H54 (cell line): ENCODE measurements at regions not wholly inside any gene's neighbourhood (a gene's known extent, or its start where the extent isn't known, plus 50 kb on each side); places are given as distances from the start of the nearest gene placed in this dataset.
A peak's percentile ranks its signal among the peaks of the same experiment; 100 is the strongest.

Experiments
- DNase-seq: peaks from one replicate; pipeline ENCODE4 v3.0.0; 2011; ENCODE audit warnings: low spot score, mixed read lengths; ENCODE audit not compliant: insufficient read length
- FAIRE-seq: peaks from 3 replicates; lab custom pipeline; 2011; peaks lifted over from hg19 to GRCh38; lab: Jason Lieb, UNC
- POLR2A ChIP-seq: IDR thresholded peaks from 2 replicates; pipeline ENCODE4 v1.6.1; 2011; ENCODE audit warnings: low read depth, mild to moderate bottlenecking, low read length

DNA sequence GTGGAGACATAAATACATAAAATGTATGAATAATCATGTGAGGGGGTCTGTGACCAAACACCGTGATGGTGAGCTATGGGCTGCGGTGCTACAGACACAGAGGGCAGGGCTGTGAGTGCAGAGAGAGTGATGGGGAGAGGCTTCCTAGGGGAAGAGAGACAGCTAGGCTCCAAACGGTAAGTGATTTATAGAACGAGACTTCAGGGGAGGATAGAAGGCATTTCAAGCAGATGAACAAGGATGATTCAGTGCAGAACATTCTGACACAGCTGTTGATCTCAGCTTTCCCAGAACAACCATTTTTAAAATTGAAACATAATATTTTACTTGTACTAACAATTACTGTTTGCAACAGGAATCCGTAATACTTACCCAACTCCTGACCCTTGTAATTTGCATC lies 100.7 kb downstream of the GAS1 start:
- DNase-seq = no peak
- no peak for TF ChIP-seq POLR2A
- no peak for FAIRE-seq

- TF ChIP-seq POLR2A = no peak
- FAIRE-seq (peak; percentile 41), DNase-seq (no peak)
Measured at GRCh38 chr9:86843206-86843605, 104.1 kb downstream of the GAS1 start.

DNA sequence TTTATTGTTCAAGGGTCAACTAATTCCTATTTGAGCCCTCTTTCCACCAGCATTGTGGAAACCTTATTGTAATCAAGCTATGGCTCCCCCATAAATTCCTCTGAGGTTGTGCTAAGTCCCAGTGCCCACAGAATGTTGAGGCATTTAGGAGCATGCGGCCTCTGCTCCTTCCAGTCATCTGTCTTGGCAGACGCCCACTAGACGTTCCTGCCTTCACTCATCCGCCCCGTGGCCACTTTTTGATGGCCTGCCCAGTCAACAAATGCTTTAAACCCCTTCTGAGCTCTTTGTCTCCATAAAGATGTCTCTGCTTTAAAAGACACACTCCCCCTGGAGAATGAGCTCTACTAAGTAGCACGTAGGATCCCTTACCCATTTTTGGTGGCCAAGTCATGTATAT lies 104.7 kb downstream of the GAS1 start:
- no peak for DNase-seq
- no peak for FAIRE-seq
- TF ChIP-seq POLR2A = no peak

DNA sequence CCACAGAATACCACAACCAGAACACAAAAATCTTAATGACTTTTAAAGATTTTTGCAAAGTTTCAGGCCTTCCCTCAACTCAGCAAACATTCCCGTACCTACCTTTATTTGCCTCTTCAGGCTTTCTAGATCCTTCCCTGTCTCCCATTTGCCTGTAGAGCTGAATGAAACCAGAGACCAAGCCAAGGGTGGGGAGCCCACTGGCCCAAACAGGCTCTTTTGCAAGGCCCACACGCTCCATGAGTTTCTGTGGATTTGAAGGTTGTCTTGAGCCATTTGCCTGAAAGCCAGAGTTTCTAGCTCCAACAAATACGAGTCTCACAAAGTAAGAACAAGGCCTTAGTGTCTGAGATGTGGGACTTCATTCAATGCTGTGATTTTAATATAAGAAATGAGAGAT lies 107.8 kb downstream of the GAS1 start:
- TF ChIP-seq POLR2A = no peak
- no peak for FAIRE-seq
- DNase-seq = no peak

DNA sequence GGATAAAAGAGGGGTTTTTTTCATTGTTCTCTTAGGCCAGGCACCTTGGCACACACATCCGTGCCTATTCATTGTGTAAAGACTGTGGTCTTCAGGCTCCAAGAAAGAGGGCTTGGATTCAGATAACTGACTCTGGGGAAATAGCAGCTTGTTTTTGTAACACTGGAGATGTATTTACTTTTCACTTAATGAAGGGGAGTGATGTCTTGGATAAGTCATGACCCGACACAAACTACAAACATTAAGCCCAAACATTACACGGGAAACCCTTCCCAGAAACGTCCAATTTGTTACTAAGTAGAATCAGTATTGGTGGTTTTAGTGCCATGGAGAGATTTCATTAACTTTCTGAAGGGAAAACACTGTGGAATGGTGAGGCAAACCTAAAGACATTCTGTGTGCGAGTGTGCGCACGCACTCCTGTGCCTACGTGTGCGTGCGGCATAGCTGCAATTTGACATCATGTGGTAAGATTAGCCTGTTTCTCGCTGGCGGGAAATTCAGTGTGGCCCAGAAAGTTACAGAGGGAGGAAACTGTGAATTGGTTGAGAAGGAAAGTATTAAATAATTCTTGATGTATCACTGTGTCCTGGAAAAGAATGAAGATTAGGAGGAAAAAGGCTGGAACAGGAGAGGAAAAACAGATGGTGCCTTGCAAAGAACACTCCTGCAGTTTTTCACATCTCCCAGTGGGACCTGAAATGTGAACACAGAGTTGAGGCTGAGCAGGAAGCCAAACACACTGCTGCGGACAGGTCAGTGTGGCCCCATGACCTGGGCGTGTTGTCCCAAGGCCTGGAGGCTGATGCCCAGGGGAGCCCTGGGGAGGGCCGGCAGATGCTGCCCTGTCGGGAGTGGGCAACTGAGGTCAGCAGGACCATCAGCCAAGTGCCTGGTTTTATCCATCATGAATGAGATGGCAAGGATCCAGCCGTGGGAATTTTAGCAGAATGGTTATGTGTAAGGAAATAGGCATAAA lies 108.5 kb downstream of the GAS1 start:
- no peak for DNase-seq
- TF ChIP-seq POLR2A = no peak
- FAIRE-seq = no peak

DNA sequence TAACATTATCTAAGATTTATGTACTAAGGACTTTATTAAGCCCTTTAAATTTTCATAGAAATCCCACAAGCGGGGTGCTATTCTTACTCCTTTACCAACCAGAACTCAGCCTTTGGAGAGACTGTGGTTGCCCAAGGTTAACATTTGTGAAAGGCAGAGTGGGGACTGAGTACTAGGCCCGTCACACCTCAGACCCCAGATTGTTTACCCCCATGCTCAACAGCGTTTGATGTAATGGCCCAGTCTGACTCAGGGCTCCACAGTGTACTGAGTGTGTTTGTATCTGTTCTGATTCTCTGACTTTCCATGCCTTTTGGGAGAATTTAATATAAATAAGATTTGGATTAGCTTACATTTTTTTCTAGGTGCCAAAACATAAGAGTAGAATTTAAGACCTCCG lies 110.0 kb downstream of the GAS1 start:
- DNase-seq (no peak), FAIRE-seq (no peak)
- TF ChIP-seq POLR2A = no peak

DNA sequence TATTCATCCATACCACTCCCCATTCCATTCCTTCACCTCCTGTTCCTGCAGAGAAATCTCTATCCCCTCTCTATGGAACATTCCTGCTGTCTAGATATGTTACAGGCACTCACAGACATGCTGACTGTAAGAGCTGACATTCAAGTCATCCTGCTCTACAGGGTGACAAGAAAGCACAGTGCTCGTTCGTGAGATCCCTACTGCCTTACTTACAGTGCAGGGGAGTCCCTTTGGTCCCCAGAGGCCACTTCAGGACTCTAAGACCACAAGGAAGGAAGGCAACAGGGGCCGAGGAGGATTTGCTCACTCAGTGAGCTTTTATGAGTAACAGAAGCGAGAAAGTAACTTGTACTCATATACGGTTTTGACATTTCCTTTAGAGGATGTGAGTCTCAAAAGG lies 110.5 kb downstream of the GAS1 start:
- no peak for DNase-seq
- no peak for FAIRE-seq
- no peak for TF ChIP-seq POLR2A

DNA sequence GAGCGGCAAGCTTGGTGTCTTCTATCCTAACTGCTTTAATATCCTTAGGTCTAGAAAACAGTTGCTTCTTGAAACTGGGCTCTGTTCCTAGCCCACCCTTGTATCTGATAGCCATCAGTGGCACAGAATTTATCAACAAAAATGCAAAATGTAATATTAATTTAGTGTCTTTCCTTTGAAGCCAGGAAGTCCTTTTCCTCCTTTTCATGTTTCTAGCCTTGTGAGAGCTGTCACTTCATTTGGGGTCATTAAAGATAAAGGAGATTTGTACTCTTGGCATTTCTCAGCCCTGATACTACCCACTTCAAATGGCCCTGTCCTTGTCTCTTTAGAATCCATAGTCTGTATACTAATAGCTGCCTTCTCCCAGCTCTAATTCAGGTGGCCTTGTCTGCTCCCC lies 111.0 kb downstream of the GAS1 start:
- FAIRE-seq = no peak
- no peak for DNase-seq
- no peak for TF ChIP-seq POLR2A

GRCh38 chr9:86830356-86830755 lies 117.0 kb downstream of the GAS1 start:
- FAIRE-seq (no peak), DNase-seq (no peak)
- TF ChIP-seq POLR2A = no peak

GRCh38 chr9:86829496-86830046 lies 117.7 kb downstream of the GAS1 start:
- no peak for TF ChIP-seq POLR2A
- FAIRE-seq (no peak), DNase-seq (no peak)

- FAIRE-seq (no peak), DNase-seq (no peak)
- TF ChIP-seq POLR2A = no peak
Measured at GRCh38 chr9:86828631-86829030, 118.7 kb downstream of the GAS1 start.

- FAIRE-seq = no peak
- TF ChIP-seq POLR2A = no peak
Measured at GRCh38 chr9:86827893-86828292, 119.4 kb downstream of the GAS1 start.

GRCh38 chr9:86825299-86825698 lies 122.0 kb downstream of the GAS1 start:
- TF ChIP-seq POLR2A = no peak
- FAIRE-seq (no peak), DNase-seq (no peak)

More at GRCh38 chr9:86827893-86828292, 119.4 kb downstream of the GAS1 start:
- DNase-seq = no peak

- TF ChIP-seq POLR2A = no peak
- DNase-seq = no peak
- no peak for FAIRE-seq
Measured at GRCh38 chr9:86822006-86822801, 125.1 kb downstream of the GAS1 start.
